GM18499 (cell line): ENCODE measurements at regions not wholly inside any gene's neighbourhood (a gene's known extent, or its start where the extent isn't known, plus 50 kb on each side); places are given as distances from the start of the nearest gene placed in this dataset.
"Not testable (repeated sequence)": the region's sequence is repeated elsewhere in the genome, so short reads cannot be mapped to it uniquely, and the experiment has no call there.

Experiments
- ATAC-seq: cut with Tn5 transposase; IDR thresholded peaks from one replicate; pipeline ENCODE4 v1.9.1; 2021; ENCODE audit warnings: moderate number of reproducible peaks; ENCODE audit not compliant: insufficient read depth, unreplicated experiment

DNA sequence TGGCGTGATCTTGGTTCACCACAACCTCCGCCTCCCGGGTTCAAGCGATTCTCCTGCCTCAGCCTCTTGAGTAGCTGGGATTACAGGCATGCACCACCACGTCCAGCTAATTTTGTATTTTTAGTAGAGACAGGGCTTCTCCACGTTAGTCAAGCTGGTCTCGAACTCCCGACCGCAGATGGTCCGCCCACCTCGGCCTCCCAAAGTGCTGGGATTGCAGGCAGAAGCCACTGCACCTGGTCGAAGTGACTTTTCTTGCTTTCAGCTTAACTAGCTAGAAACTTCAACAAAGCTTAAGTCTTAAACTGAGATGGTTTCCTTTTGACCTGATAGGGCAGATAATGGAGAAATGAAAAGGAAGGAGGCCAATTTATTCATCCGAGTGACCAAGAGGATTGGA is 130.5 kb downstream of the FAM161A start:
- ATAC-seq = not testable (repeated sequence)

DNA sequence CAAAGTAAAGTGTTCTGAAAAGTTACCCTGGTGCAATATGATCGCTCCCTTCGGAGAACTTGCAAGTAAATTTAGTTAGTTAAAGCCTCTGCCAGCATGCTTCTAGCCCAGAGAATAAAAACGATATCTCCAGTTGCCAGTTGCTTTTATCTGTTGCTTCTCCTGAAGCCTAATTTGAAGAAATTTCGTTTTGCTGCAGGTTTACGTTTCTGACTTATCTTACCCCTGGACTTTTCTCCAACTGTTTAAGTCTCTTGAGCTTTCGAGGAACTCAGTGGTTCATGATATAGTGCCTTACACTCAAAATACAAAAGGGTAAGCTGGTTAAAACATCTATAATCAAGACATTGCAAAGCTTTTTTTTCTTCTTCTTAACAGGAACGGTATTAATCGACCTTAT is 131.1 kb downstream of the FAM161A start:
- no peak for ATAC-seq

DNA sequence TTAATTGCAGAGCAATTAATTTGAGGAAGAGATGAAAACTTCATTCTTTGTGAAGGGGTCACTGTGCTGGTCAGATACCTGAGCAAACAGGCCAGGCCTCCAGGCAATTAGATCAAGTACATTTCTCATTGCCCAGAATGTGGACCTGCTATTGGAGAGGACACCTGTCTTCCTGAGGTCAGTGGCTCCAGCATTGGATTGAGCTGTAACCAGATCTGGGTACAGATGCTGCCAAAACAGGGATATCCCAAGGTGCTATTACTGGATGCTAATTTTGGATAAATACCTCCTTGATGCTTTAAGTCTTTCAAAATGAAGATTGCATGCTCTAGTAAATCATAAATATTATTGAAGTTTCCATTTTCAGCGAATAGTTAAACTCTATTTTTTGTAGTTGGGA is 131.5 kb downstream of the FAM161A start:
- ATAC-seq = no peak

DNA sequence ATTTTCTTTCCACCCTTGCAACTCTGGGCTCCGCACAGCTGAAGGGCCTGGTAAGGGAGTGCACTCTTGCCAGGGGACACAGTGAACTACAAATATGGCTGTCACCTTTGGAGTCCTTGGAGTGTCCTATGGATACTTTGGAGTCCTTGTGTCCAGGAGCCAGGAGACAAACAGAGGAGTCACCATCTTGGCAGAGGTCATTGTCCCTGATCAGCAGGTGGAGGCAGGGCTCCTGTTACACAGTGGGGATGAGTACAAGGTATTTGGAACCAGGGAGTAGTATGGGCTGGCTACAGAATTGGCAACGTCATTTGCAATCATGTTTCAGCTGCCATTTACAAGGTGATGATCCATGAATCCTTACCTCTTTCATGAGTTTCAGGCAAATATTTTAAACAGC is 132.5 kb downstream of the FAM161A start:
- no peak for ATAC-seq

DNA sequence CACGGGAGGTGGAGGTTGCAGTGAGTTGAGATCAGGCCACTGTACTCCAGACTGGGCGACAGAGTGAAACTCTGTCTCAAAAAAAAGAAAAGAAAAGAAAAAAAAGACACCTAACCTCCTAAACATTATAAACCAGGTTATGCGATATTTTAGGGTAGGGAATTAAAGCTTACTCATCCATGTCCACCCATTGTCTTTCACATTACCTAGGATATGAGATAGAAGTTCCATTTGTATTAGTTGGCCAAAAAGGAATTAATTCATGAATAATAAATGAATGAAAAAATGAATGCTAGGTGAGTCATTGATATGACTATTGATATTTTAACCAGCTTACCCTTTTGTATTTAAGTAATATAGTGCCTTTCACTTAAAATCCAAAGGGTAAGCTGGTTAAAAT is 132.9 kb downstream of the FAM161A start:
- no peak for ATAC-seq

DNA sequence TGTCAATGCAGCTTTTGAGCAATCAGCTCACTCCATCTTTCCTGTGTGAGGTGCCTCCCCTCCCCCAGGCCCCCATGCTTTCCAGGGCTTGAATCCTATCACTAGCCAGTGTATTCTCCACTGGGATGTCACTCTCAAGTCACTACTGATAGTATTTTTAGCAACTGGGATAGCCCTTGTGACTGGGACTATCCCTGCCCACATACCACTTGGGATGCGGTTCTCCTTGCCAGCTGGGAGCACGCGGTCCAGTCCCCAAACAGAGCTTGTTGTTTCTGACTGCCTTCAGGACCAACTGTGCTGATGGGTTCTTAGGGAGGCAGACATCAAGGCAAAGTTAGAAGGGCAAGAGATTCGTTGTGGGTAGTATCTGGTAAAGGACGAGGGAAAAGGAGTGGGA is 134.9 kb downstream of the FAM161A start:
- ATAC-seq = no peak

DNA sequence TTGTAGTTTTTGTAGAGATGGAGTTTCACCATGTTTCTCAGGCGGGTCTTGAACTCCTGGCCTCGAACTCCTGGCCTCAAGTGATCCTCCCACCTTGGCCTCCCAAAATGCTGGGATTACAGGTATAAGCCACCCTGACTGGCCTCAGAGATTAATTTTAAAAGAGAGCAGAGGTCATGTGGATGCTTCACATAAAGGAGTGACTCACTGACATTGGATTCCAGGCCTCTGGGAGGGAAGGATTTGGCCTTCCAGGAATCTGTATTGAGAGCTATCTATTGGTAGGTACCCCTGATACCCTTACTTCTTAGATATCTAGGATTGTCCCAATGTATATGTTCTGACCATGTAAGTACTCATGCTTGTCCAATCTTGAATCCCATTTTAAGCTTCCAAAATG is 138.4 kb downstream of the FAM161A start:
- ATAC-seq = no peak

DNA sequence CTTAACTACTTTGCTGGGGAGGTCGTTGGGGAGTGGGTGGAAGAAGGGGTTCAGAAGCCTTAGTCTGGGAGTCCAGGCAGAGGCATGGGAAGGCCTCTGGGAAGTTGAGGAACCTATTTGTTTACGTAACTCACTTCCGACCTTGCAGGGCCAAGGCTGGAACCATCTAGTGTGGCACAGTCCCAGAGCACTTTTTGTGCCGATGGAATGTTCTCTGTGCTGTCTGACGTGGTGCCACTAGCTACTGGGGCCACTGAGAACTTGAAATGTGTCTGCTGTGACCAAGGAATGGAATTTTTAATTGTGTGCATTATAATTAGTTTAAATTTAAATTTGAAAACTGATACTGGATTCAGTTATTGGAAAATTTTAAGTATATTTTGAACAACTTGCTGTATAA is 139.7 kb downstream of the FAM161A start:
- ATAC-seq = no peak

DNA sequence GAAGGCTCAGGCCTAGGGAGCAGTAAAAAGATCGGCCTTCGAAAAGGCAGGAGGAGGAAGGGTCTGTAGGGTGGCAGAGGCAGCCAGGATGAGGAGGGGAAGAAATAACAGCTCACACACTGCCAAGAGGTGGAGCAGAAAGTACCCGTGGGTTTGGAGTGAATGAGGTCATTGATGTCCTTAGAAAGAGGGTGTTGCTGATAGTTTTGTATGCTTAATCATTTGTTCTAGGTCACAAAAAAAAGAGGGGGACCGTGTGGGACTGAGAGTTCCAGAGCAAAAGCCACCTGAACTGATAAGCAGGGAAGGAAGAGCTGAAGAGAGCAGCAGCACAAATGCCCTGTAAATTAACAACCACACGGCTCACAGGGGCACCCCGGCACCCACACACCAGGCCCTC is 140.4 kb downstream of the FAM161A start:
- no peak for ATAC-seq

DNA sequence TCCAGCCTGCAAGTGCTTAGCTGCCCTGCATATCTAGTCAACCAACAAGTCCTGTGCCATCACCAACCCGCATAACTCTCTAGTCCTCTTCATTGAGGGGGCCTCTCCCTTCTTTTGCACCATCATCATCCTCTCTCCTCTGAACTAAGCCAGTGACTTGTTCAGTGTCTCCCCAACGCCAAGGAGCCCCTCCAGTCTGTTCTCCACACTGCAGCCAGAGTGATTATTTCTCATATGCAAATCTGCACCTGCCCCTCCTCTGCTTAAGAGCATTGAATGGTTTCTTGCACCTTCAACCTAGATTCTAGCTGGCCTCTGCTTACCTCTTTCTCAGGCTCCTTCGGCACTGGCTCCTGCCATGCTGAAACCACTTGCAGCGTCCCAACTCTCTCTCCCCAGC is 141.8 kb downstream of the FAM161A start:
- ATAC-seq = no peak

DNA sequence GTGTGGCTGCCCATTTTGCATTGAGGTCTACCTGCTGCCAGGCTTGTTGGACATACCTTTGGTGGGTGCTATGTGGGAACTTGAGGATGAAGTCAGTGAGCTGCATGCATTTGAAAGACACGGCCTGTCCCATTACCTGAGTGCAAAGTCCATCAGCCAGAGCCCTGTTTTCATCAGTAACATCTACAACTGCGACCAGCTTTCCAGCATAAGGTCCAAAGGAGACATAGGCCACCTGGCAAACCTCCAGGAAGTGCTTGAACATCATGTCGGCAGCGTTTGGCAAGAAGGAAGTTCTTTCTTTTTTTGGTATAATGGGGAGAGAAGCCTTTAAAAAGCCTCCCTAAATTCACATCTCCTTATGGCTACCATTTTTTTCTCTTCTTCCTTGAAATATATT is 143.1 kb downstream of the FAM161A start:
- no peak for ATAC-seq

DNA sequence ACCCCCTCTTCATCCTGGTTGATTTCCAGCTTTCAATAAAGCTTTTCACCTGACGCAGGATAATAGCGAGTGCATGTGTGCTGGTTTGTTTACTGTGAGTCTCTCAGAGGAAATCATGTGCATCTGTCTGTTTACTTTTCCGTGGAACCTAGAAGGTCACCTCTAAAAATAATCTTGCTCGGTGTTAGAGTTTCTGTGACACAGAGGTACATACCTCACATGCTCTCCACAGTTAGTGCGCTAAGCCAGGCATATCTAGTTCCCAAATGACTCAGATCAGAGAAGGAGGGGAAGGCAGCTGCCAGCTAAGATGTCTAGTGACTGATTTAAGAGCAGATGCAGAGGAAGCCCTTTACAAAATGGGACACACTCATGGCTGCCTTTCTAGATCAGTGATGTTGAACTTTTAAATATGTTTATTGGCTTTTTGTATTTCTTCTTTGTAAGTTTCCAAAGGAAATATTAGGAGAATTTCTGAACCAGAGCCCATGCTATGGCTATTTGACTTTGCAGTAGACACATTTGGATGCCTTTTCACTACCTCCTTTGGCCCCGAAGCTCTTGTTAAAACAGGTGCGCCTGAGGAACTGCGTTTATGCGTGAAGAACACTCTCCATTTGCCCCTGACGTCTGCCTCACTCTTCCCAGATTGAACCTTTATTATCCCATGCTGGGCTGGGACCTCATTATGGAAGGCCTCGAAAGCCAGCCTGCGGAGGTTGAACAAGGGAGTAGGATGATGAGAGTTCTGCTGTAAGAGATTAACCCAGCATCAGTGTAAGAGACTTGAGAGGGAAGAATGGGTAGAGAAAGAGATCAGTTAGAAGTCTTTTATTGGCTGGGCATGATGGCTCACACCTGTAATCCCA is 145.6 kb downstream of the FAM161A start:
- ATAC-seq = peak; percentile 95

DNA sequence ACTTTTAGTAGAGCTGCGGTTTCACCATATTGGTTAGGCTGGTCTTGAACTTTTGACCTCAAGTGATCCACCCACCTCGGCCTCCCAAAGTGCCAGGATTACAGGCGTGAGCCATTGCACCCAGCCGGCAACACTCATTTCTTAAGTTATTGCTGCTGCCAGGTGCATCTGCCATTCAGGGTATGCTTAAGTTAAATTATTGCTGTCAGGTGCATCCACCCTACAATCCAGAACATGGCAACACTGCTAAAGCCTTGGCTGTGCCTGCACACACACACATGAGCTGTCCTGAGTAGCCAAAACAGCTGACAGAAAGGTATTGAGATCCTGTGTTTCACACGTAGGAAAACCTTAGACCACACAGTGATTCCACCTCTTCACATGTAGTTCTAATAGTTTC is 148.2 kb downstream of the FAM161A start:
- no peak for ATAC-seq

DNA sequence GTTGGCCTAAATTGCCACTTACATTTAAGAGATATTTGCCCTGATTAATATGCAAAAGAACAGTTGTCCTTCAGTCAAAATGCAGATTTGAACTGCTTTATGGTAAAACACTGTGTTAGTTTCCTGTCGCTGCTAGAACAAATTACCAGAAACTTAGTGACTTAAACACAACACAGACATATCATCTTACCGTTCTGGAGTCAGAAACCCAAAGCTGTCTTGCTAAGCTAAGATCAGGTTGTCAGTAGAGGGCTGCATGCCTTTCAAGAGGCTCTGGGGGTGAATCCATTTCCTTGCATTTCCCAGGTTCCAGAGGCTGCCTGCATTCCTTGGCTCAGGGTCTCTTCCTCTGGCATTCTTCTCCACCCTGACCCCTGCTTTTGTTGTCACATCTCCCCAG is 149.5 kb downstream of the FAM161A start:
- no peak for ATAC-seq

DNA sequence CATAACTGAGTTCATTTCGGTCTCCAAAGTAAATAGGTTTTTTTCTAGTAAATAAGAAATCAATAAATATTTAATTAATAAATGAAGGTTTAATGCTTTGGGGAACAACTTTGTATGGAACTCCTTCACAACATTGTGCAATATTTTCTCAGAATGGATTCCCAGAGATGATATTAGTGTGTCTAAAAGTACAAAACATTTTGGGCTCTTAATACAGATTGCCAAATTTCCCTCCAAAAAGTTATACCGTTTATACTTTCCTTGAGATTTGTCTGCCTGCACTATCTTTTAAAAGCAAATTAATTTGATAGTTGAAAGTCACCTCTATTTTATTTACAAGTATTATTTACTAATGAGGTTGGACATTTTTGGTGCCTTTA is 151.8 kb downstream of the FAM161A start:
- ATAC-seq = no peak

DNA sequence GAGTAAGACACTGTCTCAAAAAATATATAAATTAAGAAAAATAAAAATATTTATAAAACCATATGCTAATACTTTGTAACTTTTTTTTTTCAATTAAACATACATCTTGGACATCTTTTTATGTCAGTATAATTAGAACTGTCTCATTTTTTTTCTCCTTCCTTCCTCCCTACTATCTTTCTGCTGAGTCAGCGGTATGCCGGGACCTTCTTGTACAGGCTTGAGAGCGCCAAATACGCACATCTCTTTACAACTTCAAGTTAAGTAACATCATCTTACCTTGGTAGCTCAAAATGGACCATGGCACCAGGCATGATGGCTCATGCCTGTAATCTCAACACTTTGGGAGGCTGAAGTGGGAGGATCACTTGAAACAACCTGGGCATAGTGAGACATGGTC is 153.4 kb downstream of the FAM161A start:
- ATAC-seq = no peak

DNA sequence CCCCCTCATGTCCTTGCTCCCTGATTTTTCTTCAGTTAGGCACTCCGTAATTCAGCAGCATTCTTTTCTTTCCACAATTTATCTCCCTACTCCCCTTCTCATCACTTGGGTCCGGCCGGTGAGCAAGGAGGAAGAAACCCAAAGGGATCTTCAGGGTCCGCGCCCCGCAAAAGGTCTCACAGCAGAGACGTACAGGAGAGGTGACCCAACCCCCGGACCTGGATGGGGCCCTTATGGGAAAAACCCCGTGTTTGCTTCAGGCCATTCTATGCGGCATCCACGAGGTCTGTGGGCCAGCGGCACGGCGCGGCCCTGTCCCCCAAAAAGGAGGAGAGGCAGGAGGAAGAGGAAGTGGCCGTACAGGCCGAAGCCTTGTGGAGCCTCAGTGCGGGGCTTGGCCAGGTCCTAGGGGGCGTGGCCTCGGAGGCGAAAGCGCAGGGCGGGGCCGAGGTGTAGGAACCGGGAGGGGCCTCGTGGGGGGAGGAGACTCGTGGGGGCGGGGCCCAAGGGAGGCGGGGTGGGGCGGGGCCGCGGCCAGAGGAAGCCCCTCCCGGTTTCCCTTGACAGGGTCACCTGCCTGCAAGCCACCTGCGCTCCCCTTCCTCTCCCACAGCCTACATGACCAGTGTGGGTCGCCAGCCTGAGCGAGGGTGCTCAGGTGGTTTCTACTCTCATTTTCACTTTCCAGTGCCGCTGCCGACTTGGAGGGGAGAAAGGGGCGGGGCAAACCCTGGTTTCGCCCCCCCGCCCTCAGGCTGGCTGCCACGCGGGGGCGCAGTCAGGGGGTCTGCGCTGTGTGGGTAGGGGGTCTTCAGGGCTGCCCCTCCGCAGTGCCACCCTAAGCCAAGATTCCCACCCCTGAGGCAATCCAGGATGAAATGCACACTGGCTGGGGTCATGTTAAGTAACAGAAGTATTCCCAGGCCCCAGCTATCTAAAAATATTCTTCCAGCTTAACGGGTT is 156.4 kb upstream of the XPO1 start:
- ATAC-seq = peak; percentile 83

DNA sequence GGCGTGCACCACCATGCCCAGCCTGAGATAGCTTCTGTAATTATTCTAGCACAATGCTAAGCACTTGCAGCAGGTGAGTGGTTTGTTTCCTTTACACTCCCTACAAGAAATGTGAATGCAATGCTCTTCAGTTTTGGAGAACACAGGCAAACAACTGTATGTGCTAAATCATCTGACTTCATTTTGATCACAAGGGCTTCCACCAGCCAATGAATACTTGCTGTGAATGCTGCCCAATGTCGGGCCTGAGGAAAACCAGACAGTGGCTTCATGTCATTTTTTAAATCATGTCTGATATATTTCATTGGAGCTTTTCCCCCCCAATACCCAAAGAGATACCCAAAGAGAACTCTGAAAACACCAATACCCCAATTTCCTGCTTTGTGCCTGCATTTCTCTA is 155.6 kb upstream of the XPO1 start:
- ATAC-seq = no peak

DNA sequence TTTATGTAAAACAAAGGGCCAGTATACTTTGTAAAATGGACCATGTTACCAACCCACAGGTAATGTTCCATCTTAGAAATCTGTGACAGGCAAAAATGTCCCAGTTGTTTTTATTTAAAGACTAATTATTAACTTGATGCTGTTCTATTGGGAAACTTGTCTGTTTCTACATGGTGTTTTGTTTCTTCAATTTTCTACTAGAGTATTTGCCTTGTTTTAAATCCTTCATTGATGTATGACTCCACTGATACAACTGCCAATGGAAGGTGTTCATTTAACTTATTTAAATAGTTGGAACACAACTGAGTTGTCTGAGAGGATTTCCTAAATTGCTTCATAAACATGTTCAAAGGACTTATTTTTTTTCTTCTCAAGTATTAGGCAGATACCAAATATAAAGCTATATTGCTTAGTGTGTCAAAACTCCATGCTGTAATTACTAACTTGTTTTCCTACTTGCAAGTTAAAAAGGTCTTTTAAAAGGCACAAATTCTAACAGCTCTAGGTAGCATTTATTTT is 152.0 kb upstream of the XPO1 start:
- ATAC-seq = no peak

DNA sequence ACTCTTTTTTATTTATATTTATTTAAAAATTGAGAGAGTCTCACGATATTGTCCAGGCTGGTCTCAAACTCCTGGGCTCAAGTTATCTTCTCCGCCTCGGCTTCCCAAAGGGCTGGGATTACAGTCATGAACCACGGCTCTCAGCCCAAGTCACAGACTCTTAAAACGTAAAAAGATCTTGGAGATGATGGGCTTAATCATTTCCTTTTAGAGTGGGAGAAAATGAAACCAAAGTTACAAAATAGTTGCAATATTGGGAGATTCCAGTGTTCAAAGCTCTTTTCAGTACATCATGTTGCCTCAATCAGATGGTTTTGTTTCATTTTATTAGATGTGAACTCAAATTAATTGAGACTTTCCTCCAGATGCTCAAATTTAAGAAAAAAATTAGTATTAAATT is 151.4 kb upstream of the XPO1 start:
- ATAC-seq = no peak
